NCI-H1417 treated with DMSO at 0.1 percent for 48 hours (cell line): ENCODE measurements at regions not wholly inside any gene's neighbourhood (a gene's known extent, or its start where the extent isn't known, plus 50 kb on each side); places are given as distances from the start of the nearest gene placed in this dataset.

Experiments used
- DNase-seq: peaks from one replicate; lab custom pipeline; 2025; lab: John Stamatoyannopoulos, UW

DNA sequence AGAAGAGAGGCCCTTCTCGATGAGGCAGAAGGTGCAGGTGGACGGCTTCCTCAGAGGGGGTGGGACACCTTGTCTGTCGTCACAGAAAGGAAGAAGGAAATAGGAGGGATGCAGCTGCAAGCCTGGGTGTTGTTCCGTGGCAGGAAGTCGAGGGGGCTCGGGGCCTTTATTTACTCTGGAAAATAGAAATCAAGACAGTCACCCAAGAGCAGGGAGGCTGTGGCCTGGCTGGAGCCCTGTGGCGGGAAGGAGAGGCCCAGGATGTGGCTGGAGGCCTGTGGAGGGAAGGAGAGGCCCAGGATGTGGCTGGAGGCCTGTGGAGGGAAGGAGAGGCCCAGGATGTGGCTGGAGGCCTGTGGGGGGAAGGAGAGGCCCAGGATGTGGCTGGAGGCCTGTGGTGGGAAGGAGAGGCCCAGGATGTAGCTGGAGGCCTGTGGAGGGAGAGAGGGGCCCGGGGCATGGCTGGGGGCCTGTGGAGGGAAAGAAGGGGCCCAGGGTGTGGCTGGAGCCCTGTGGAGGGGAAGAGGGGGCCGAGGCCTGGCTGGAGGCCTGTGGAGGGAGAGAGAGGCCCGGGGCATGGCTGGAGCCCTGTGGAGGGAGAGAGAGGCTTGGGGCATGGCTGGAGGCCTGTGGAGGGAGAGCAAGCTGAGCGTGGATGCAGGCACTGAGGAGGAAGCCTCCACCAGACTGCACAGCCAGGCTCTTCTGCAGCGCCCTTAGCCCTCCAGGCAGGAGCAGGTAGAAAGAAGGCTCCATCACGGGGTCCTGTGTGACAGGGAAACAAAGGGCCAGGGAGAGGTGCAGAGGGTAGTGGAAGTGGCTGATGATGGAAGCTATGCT, 97.3 kb upstream of the SFMBT2 start:
- no peak for DNase-seq

DNA sequence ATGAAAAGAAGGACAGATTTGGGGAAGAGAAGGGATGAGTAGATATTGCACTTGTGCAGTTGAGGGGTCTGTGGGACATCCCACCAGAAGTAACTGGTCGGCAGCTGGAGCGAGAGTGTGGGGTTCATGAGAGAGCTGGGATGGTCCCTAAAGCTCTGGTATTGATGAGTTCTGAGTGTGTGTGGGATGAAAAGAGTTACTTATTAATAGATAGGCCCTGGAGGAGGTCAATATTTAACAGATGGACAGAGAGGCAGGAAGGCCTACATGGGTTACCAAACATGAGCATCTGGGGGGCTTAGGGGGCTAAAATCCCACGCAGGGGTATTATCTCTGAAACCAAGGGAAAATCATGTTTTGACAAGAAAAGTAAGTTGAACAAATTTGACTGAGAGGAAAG, 95.7 kb upstream of the SFMBT2 start:
- no peak for DNase-seq

- no peak for DNase-seq
Observed at GRCh38 chr10:7505196-7505595, 94.4 kb upstream of the SFMBT2 start.

DNA sequence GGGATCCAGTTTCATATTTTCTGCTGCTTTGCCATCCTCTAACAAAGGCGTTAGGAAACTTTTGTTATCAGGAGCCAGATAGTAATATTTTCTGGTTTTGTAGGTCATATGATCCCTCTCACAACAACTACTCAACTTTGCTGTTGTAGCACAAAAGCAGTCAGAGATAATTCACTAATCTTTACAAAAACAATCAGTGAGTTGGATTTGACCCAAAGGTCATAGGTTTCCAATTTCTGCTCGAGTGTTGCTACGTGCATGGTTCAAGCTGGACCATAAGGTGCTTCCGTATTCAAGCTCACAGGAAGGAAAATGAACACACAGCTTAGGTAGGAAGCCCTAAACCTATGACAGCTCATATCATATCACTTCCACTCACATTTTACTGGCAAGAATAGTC, 92.4 kb upstream of the SFMBT2 start:
- DNase-seq: no peak

- DNase-seq: no peak
Observed at GRCh38 chr10:7501157-7501556, 90.3 kb upstream of the SFMBT2 start.

GRCh38 chr10:7498111-7498510, 87.3 kb upstream of the SFMBT2 start:
- no peak for DNase-seq

DNA sequence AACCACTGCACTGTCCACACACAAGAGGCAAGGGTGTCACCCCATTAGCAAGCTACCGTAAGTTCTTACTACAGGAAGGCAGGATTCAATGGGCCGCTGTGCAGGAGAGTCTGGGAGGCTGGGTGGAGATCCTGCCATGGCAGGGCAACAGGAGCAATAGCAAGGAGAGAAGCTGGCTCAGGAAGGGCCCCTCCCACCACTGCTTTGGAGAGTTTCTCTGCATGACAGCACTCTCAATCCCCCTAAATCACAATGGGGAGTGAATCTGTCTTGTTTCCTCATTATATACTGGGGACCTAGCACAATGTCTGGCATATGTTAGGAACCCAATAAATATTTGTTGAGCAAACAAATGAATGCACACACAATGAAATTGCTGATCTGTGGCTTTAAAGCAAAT, 83.2 kb upstream of the SFMBT2 start:
- DNase-seq: no peak

- DNase-seq: no peak
Observed at GRCh38 chr10:7492660-7493046, 81.8 kb upstream of the SFMBT2 start.

GRCh38 chr10:7491949-7492659, 81.3 kb upstream of the SFMBT2 start:
- no peak for DNase-seq

GRCh38 chr10:7491230-7491629, 80.4 kb upstream of the SFMBT2 start:
- DNase-seq: no peak

DNA sequence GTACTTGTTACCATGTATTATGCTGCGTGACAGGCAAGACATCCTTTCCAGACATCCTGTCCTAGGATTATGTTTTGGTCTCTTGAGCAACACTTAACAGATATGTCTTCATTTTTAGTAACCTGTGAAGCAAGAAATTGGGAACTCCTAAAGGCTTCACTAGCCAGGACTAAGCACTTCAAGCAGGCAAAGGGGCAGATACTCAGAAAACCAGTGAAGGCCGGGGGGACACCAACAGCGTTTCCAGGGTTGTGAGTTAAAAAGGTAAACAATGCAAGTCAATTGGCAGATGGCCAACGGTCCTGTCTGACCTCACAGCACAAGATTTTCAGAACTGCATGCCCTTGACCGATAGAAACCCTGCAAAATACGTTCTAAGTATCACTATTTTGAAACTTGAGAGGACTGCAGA, 77.6 kb upstream of the SFMBT2 start:
- no peak for DNase-seq

DNA sequence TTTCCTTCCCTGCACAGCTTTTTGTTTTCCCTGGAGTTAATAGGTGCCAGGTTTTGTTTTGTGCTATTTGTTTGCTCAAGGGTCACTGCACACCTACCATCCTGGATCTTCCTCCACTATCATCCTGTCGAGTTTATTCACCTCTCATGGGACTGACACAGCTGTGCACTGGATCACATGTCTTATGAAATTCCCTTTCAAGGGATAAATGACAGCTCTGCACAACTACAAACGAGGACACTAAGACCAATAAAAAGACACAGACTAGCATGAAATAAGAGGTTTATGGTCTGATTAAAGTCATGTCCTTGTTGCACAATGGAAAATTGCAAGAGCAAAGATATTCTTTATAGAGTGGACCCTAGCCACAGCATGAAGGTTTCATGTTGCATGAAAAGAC, 76.7 kb upstream of the SFMBT2 start:
- no peak for DNase-seq

GRCh38 chr10:7486528-7486927, 75.7 kb upstream of the SFMBT2 start:
- no peak for DNase-seq

DNA sequence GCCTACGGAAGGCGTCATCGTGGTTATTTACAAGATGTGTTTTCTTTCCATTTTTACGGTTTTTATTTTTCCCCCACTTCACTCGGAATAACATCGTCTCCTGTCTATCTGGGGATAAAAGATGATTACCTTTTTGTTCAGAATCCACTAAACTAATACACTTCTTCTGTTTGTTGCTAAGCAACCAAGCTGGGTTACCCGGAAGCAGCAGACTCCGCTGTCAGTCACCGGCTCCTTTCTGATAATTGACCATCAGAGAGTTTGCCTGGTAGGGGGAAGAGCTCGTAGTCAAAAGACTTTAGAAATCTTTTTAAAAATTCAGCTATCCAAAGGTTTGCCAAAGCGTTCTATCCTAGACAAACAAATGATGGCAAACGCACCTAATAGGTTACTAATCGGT, 75.0 kb upstream of the SFMBT2 start:
- no peak for DNase-seq

DNA sequence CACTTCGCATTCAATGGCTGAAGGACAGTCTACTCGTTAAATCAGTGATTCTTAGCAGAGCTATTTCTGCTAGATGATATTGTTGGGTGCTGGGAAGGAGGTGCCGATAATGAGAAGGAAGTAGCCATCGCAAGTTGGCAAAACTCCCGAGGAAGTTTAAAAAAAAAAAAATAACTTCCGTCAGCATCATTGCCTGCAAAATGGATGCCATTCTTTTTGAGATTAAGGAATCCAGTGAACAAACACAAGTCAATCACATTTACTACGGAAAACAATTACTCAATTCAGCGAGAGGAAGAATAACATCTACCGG, 74.4 kb upstream of the SFMBT2 start:
- no peak for DNase-seq

- DNase-seq: no peak
Observed at GRCh38 chr10:7484456-7485243, 73.8 kb upstream of the SFMBT2 start.

GRCh38 chr10:7483848-7484247, 73.0 kb upstream of the SFMBT2 start:
- DNase-seq: no peak

- DNase-seq: no peak
Observed at GRCh38 chr10:7482992-7483391, 72.2 kb upstream of the SFMBT2 start.

GRCh38 chr10:7481368-7481765, 70.5 kb upstream of the SFMBT2 start:
- no peak for DNase-seq

DNA sequence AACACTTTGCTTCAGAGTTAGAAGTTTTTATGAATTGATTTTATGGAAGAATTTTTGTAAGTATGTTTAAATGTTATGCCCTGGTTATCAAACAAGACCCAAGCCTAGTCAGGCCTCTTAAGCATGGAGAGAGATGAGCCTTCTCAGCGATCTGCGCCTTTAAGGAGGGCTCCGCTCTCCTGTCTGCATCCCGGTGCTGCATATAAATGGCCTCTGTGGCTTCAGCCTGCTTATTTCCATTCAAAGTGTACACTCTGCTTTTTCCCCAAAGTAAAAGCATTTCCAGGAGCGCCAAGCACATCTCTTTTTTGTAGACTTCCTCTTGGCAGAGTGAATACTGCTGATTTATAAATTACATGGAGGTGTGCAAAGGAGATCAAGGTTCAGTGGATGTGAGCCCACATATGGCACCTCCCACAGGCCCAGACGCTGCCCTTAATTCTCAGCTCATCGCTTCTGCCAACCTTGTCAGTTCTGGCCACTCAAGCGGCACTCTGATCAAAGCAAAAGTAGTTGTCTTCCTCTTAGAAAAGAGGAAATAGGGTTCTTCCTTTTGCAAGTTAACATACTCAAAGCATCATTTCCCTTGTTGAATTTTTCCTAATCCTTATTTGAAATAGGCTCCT, 70.0 kb upstream of the SFMBT2 start:
- DNase-seq: no peak

GRCh38 chr10:7479861-7480598, 69.2 kb upstream of the SFMBT2 start:
- no peak for DNase-seq
